HepG2 (cell line): ENCODE measurements at regions not wholly inside any gene's neighbourhood (a gene's known extent, or its start where the extent isn't known, plus 50 kb on each side); places are given as distances from the start of the nearest gene placed in this dataset.
A peak's percentile ranks its signal among the peaks of the same experiment; 100 is the strongest.

Experiments used
- ATAD3A ChIP-seq: sonication (generic); formaldehyde crosslinking; IDR thresholded peaks from 2 replicates; pipeline ENCODE4 v1.4.0; 2020; ENCODE audit warnings: missing genetic modification reagents
- ATF2 ChIP-seq: sonication (generic); formaldehyde crosslinking; IDR thresholded peaks from 2 replicates; pipeline ENCODE4 v1.4.0; 2020; ENCODE audit warnings: missing genetic modification reagents
- CREB1 ChIP-seq, 2 experiments: fragments of 450-650 bp in 1 of 2; IDR thresholded peaks; 2 replicates each; pipeline ENCODE4 v1.6.1; 2016 to 2017; ENCODE audit warnings: control low read depth in 1 of 2, mild to moderate bottlenecking in 1 of 2, missing compliant biosample characterization in 1 of 2, missing genetic modification characterization in 1 of 2
- ISL2 ChIP-seq: sonication (generic); formaldehyde crosslinking; IDR thresholded peaks from 2 replicates; pipeline ENCODE4 v1.5.0; 2020; ENCODE audit warnings: missing genetic modification reagents
- KAT8 ChIP-seq: IDR thresholded peaks from 2 replicates; pipeline ENCODE4 v1.6.1; 2016; ENCODE audit warnings: missing genetic modification reagents, missing compliant biosample characterization
- KDM6A ChIP-seq: IDR thresholded peaks from 2 replicates; pipeline ENCODE4 v1.6.1; 2016; ENCODE audit warnings: low read depth
- NONO ChIP-seq, 2 experiments: fragments of 450-650 bp in 1 of 2; sonication (generic) in 1 of 2; formaldehyde crosslinking in 1 of 2; IDR thresholded peaks in 1 of 2; conservative IDR thresholded peaks in 1 of 2; 2 replicates each; pipeline versions ENCODE4 v1.6.1 to v1.8.0; 2017 to 2022; ENCODE audit warnings: mild to moderate bottlenecking in 1 of 2, missing genetic modification reagents in 1 of 2, moderate library complexity in 1 of 2
- PPARG ChIP-seq: conservative IDR thresholded peaks from 2 replicates; pipeline ENCODE4 v1.6.1; 2016; ENCODE audit warnings: missing biosample characterization, missing genetic modification reagents
- RARA ChIP-seq: IDR thresholded peaks from 2 replicates; pipeline ENCODE4 v1.6.1; 2016; ENCODE audit warnings: missing genetic modification reagents, missing compliant biosample characterization
- SIX1 ChIP-seq: sonication (generic); formaldehyde crosslinking; IDR thresholded peaks from 2 replicates; pipeline ENCODE4 v1.4.0; 2020; ENCODE audit warnings: missing genetic modification reagents, borderline replicate concordance
- SMAD3 ChIP-seq: sonication (generic); formaldehyde crosslinking; IDR thresholded peaks from 2 replicates; pipeline ENCODE4 v1.4.0; 2020; ENCODE audit warnings: missing genetic modification reagents
- SOX6 ChIP-seq, 2 experiments: fragments of 450-650 bp in 1 of 2; sonication (generic) in 1 of 2; formaldehyde crosslinking in 1 of 2; IDR thresholded peaks; 2 replicates each; pipeline versions ENCODE4 v1.4.0 to v1.6.1; 2017 to 2020; ENCODE audit warnings: antibody characterized with exemption in 1 of 2, mild to moderate bottlenecking in 1 of 2, missing genetic modification reagents in 1 of 2
- SRSF4 ChIP-seq: fragments of 200-400 bp; formaldehyde crosslinking; IDR thresholded peaks from one replicate; pipeline ENCODE4 v1.6.1; 2018; ENCODE audit warnings: mild to moderate bottlenecking, low read depth, low read length, moderate library complexity; ENCODE audit not compliant: poor library complexity, severe bottlenecking
- TMF1 ChIP-seq: sonication (generic); formaldehyde crosslinking; IDR thresholded peaks from 2 replicates; pipeline ENCODE4 v1.8.1; 2022; ENCODE audit warnings: low read depth, missing genetic modification reagents
- ZBTB20 ChIP-seq: sonication (generic); formaldehyde crosslinking; IDR thresholded peaks from 2 replicates; pipeline ENCODE4 v1.8.1; 2023; ENCODE audit warnings: missing genetic modification reagents, low read depth, mild to moderate bottlenecking, borderline replicate concordance
- ZMYM4 ChIP-seq: sonication (generic); formaldehyde crosslinking; IDR thresholded peaks from 2 replicates; pipeline ENCODE4 v1.8.1; 2023; ENCODE audit warnings: mild to moderate bottlenecking, missing genetic modification reagents
- ZNF124 ChIP-seq: sonication (generic); formaldehyde crosslinking; IDR thresholded peaks from 2 replicates; pipeline ENCODE4 v1.4.0; 2020; ENCODE audit warnings: missing genetic modification reagents
- ZNF160 ChIP-seq: sonication (generic); formaldehyde crosslinking; IDR thresholded peaks from 2 replicates; pipeline ENCODE4 v1.8.0; 2022; ENCODE audit warnings: mild to moderate bottlenecking, inconsistent platforms, missing genetic modification reagents
- ZNF282 ChIP-seq: fragments of 450-650 bp; IDR thresholded peaks from 2 replicates; pipeline ENCODE4 v1.6.1; 2018; ENCODE audit not compliant: partially characterized antibody
- ZNF468 ChIP-seq: sonication (generic); formaldehyde crosslinking; IDR thresholded peaks from 2 replicates; pipeline ENCODE4 v1.8.0; 2022; ENCODE audit warnings: mild to moderate bottlenecking, moderate library complexity, missing genetic modification reagents
- ZNF484 ChIP-seq: sonication (generic); formaldehyde crosslinking; IDR thresholded peaks from 2 replicates; pipeline ENCODE4 v1.5.1; 2020; ENCODE audit warnings: mild to moderate bottlenecking, low read depth, missing genetic modification reagents, borderline replicate concordance
- ZNF609 ChIP-seq: sonication (generic); formaldehyde crosslinking; IDR thresholded peaks from 2 replicates; pipeline ENCODE4 v1.4.0; 2020; ENCODE audit warnings: mild to moderate bottlenecking, missing genetic modification reagents, borderline replicate concordance
- ZNF7 ChIP-seq: IDR thresholded peaks from 2 replicates; pipeline ENCODE4 v1.6.1; 2016; ENCODE audit warnings: missing biosample characterization, missing genetic modification reagents
- ZNF761 ChIP-seq: sonication (generic); formaldehyde crosslinking; conservative IDR thresholded peaks from 2 replicates; pipeline ENCODE4 v1.4.0; 2020; ENCODE audit warnings: mild to moderate bottlenecking, missing genetic modification reagents
- ZNF790 ChIP-seq: sonication (generic); formaldehyde crosslinking; IDR thresholded peaks from 2 replicates; pipeline ENCODE4 v1.8.0; 2022; ENCODE audit warnings: missing genetic modification reagents, mild to moderate bottlenecking, borderline replicate concordance
- ZNF883 ChIP-seq: sonication (generic); formaldehyde crosslinking; IDR thresholded peaks from 2 replicates; pipeline ENCODE4 v1.5.1; 2020; ENCODE audit warnings: mild to moderate bottlenecking, missing genetic modification reagents; ENCODE audit errors: not compliant biosample characterization

- TF ChIP-seq ZNF609 (CRISPR knock-in tag): peak; percentile 47; the same call in 1 of the 2 replicates
- TF ChIP-seq SOX6 (IDR thresholded peaks at IDR 0.05): no peak
- peak; percentile 87 for TF ChIP-seq SOX6 (CRISPR knock-in tag; IDR thresholded peaks at IDR 0.05)
- TF ChIP-seq SMAD3 (CRISPR knock-in tag): 0 out of 2 replicates have a peak, but pooled peaks have one; percentile 25
- peak; percentile 71; the same call in 1 of the 2 replicates for TF ChIP-seq RARA (CRISPR knock-in tag)
- no peak for TF ChIP-seq TMF1
- peak; percentile 86 for TF ChIP-seq ISL2 (CRISPR knock-in tag)
- no peak for TF ChIP-seq ZNF282
- TF ChIP-seq CREB1 (IDR thresholded peaks at IDR 0.05): no peak
- TF ChIP-seq CREB1 (CRISPR knock-in tag; IDR thresholded peaks at IDR 0.05): peak; percentile 74
- TF ChIP-seq ZNF7 (CRISPR knock-in tag): no peak
- TF ChIP-seq SIX1 (CRISPR knock-in tag): peak; percentile 61; the same call in 1 of the 2 replicates
- TF ChIP-seq ATAD3A (CRISPR knock-in tag): no peak
- no peak for TF ChIP-seq SRSF4
- peak; percentile 26; the same call in 1 of the 2 replicates for TF ChIP-seq KAT8 (CRISPR knock-in tag)
- 0 out of 2 replicates have a peak, but pooled peaks have one; percentile 25 for TF ChIP-seq ATF2 (CRISPR knock-in tag)
- TF ChIP-seq ZBTB20 (CRISPR knock-in tag): peak; percentile 87; the same call in 1 of the 2 replicates
- no peak for TF ChIP-seq ZNF790 (CRISPR knock-in tag)
- TF ChIP-seq ZNF124: 0 out of 2 replicates have a peak, but pooled peaks have one; percentile 36
- no peak for TF ChIP-seq ZNF883 (CRISPR knock-in tag)
- TF ChIP-seq ZMYM4 (CRISPR knock-in tag): peak; percentile 51; the same call in 1 of the 2 replicates
- no peak for TF ChIP-seq ZNF468 (CRISPR knock-in tag)
- no peak for TF ChIP-seq ZNF160 (CRISPR knock-in tag)
- TF ChIP-seq ZNF484 (CRISPR knock-in tag): no peak
- 0 out of 2 replicates have a peak, but pooled peaks have one; percentile 26 for TF ChIP-seq PPARG (CRISPR knock-in tag)
- TF ChIP-seq KDM6A (CRISPR knock-in tag): 0 out of 2 replicates have a peak, but pooled peaks have one; percentile 54
- TF ChIP-seq ZNF761 (CRISPR knock-in tag): no peak
- no peak for TF ChIP-seq NONO (IDR thresholded peaks at IDR 0.05)
- TF ChIP-seq NONO (CRISPR knock-in tag; conservative IDR thresholded peaks at IDR 0.05): 0 out of 2 replicates have a peak, but pooled peaks have one; percentile 22
Measured at GRCh38 chr5:92942762-92943161, 638.3 kb downstream of the NR2F1-AS1 start (continued).
